SHP77 treated with DMSO at 0.1 percent for 48 hours (cell line): ENCODE measurements at regions not wholly inside any gene's neighbourhood (a gene's known extent, or its start where the extent isn't known, plus 50 kb on each side); places are given as distances from the start of the nearest gene placed in this dataset.

Source experiments
- DNase-seq: peaks from one replicate; lab custom pipeline; 2025; lab: John Stamatoyannopoulos, UW

GRCh38 chr5:54717459-54717858 is 199.9 kb downstream of the SNX18 start:
- DNase-seq: no peak

GRCh38 chr5:54713923-54714581 is 196.5 kb downstream of the SNX18 start:
- no peak for DNase-seq

- DNase-seq: no peak
These were observed 191.5 kb downstream of the SNX18 start for GRCh38 chr5:54709096-54709495.

- DNase-seq: no peak
These were observed 190.3 kb downstream of the SNX18 start for GRCh38 chr5:54707841-54708240.

GRCh38 chr5:54705994-54706653 is 188.6 kb downstream of the SNX18 start:
- DNase-seq: no peak

- DNase-seq: no peak
These were observed 187.3 kb downstream of the SNX18 start for GRCh38 chr5:54704825-54705224.

GRCh38 chr5:54704333-54704732 is 186.8 kb downstream of the SNX18 start:
- DNase-seq: no peak

- no peak for DNase-seq
These were observed 186.2 kb downstream of the SNX18 start for GRCh38 chr5:54703565-54704255.

GRCh38 chr5:54703133-54703532 is 185.6 kb downstream of the SNX18 start:
- DNase-seq: no peak

GRCh38 chr5:54702470-54702869 is 184.9 kb downstream of the SNX18 start:
- no peak for DNase-seq

GRCh38 chr5:54700986-54701578 is 183.5 kb downstream of the SNX18 start:
- no peak for DNase-seq

GRCh38 chr5:54696931-54697330 is 179.4 kb downstream of the SNX18 start:
- DNase-seq: no peak

GRCh38 chr5:54696346-54696745 is 178.8 kb downstream of the SNX18 start:
- DNase-seq: no peak

- DNase-seq: no peak
These were observed 177.8 kb downstream of the SNX18 start for GRCh38 chr5:54695198-54695966.

GRCh38 chr5:54693936-54694657 is 176.5 kb downstream of the SNX18 start:
- no peak for DNase-seq

- DNase-seq: no peak
These were observed 175.1 kb downstream of the SNX18 start for GRCh38 chr5:54692631-54693030.

- DNase-seq: no peak
These were observed 174.1 kb downstream of the SNX18 start for GRCh38 chr5:54691656-54692055.

- no peak for DNase-seq
These were observed 172.1 kb downstream of the SNX18 start for GRCh38 chr5:54689411-54690251.

GRCh38 chr5:54680998-54681397 is 163.4 kb downstream of the SNX18 start:
- no peak for DNase-seq

GRCh38 chr5:54679686-54680085 is 162.1 kb downstream of the SNX18 start:
- no peak for DNase-seq

- no peak for DNase-seq
These were observed 161.2 kb downstream of the SNX18 start for GRCh38 chr5:54678737-54679136.
